Uterus (tissue), 3 donors: ENCODE measurements at regions not wholly inside any gene's neighbourhood (a gene's known extent, or its start where the extent isn't known, plus 50 kb on each side); places are given as distances from the start of the nearest gene placed in this dataset.

Experiments
- DNase-seq, 2 donors: peaks; one replicate each; pipeline ENCODE4 v3.0.0-alpha.2; 2019 to 2020
- H3K27ac ChIP-seq, 2 donors: fragments of 200-600 bp; sonication (generic); 1 replicate in 1 of 2; 2 replicates in 1 of 2; pipeline ENCODE4 v1.5.1; 2016 to 2018
- H3K27me3 ChIP-seq, 2 donors: fragments of 200-600 bp; sonication (generic); one replicate each; pipeline ENCODE4 v1.5.1; 2018 to 2019; ENCODE audit warnings: control low read depth in 1 of 2
- H3K36me3 ChIP-seq, 2 donors: fragments of 200-600 bp; sonication (generic); one replicate each; pipeline ENCODE4 v1.5.1; 2019; ENCODE audit warnings: control low read depth in 1 of 2
- H3K4me1 ChIP-seq, 2 donors: fragments of 200-600 bp; sonication (generic); one replicate each; pipeline ENCODE4 v1.5.1; 2018 to 2019; ENCODE audit warnings: control low read depth in 1 of 2
- H3K4me3 ChIP-seq, 2 donors: fragments of 200-600 bp; sonication (generic); 1 replicate in 1 of 2; 2 replicates in 1 of 2; pipeline ENCODE4 v1.5.1; 2018 to 2019; ENCODE audit warnings: mild to moderate bottlenecking in 1 of 2
- H3K9me3 ChIP-seq, 2 donors: fragments of 200-600 bp; sonication (generic); one replicate each; pipeline ENCODE4 v1.5.1; 2019; ENCODE audit warnings: control low read depth in 1 of 2
- CTCF ChIP-seq, 4 experiments: fragments of 200-600 bp in 2 of 4; fragments of 450-650 bp in 2 of 4; sonication (generic) in 2 of 4; IDR thresholded peaks; one replicate each; pipeline ENCODE4 v1.5.1; 2016 to 2019; ENCODE audit warnings: antibody characterized with exemption in 4 of 4, mild to moderate bottlenecking in 2 of 4, moderate library complexity in 1 of 4
- POLR2A ChIP-seq, 2 donors: fragments of 450-650 bp; IDR thresholded peaks; one replicate each; pipeline ENCODE4 v1.6.1; 2016; ENCODE audit warnings: antibody characterized with exemption in 2 of 2, mild to moderate bottlenecking in 1 of 2, moderate library complexity in 1 of 2
- intact Hi-C: fragments of 100-400 bp; cut with DNase I; formaldehyde crosslinking; loops from one replicate; pipeline ENCODE4 v1.15.1; 2023; ENCODE audit warnings: low total_unique reads
- donor health status: DM: yes; HTN: yes; CAD: no.

GRCh38 chr2:17058772-17059402 is 393.3 kb upstream of the CYRIA start:
- no peak for DNase-seq
- H3K9me3 ChIP-seq, result no peaks in the 10 kb centered on the region
- TF ChIP-seq CTCF (IDR thresholded peaks at IDR 0.05), result no peak
- no peak for TF ChIP-seq POLR2A (IDR thresholded peaks at IDR 0.05)
- H3K36me3 ChIP-seq, result no peaks in the 10 kb centered on the region
- H3K4me3 ChIP-seq, result no peak overlapping the region
- H3K4me1 ChIP-seq, result no peaks in the 10 kb centered on the region
- intact Hi-C loops, result no loop called here
- H3K27me3 ChIP-seq, result no peaks in the 10 kb centered on the region
- no peak overlapping the region for H3K27ac ChIP-seq

GRCh38 chr2:17057109-17058017 is 391.7 kb upstream of the CYRIA start:
- H3K9me3 ChIP-seq, result no peaks in the 10 kb centered on the region
- no peaks in the 10 kb centered on the region for H3K4me1 ChIP-seq
- H3K27me3 ChIP-seq, result no peaks in the 10 kb centered on the region
- no peak for TF ChIP-seq CTCF (IDR thresholded peaks at IDR 0.05)
- TF ChIP-seq POLR2A (IDR thresholded peaks at IDR 0.05), result no peak
- no peak for DNase-seq
- no peaks in the 10 kb centered on the region for H3K36me3 ChIP-seq
- no peak overlapping the region for H3K4me3 ChIP-seq
- intact Hi-C loops, result no loop called here
- no peak overlapping the region for H3K27ac ChIP-seq

GRCh38 chr2:17056236-17056635 is 390.6 kb upstream of the CYRIA start:
- intact Hi-C loops, result no loop called here
- H3K4me3 ChIP-seq, result no peak overlapping the region
- H3K27ac ChIP-seq, result no peak overlapping the region
- no peak for TF ChIP-seq POLR2A (IDR thresholded peaks at IDR 0.05)
- no peak for TF ChIP-seq CTCF (IDR thresholded peaks at IDR 0.05)
- no peaks in the 10 kb centered on the region for H3K36me3 ChIP-seq
- no peaks in the 10 kb centered on the region for H3K4me1 ChIP-seq
- DNase-seq, result no peak
- no peaks in the 10 kb centered on the region for H3K27me3 ChIP-seq
- no peaks in the 10 kb centered on the region for H3K9me3 ChIP-seq

GRCh38 chr2:17052001-17052400 is 386.4 kb upstream of the CYRIA start:
- intact Hi-C loops, result no loop called here
- TF ChIP-seq POLR2A (IDR thresholded peaks at IDR 0.05) (no peak), CTCF (IDR thresholded peaks at IDR 0.05) (no peak)

GRCh38 chr2:17051538-17051937 is 385.9 kb upstream of the CYRIA start:
- no peak for TF ChIP-seq CTCF (IDR thresholded peaks at IDR 0.05)
- TF ChIP-seq POLR2A (IDR thresholded peaks at IDR 0.05), result no peak
- Histone ChIP-seq H3K27ac (no peak overlapping the region), H3K9me3 (no peaks in the 10 kb centered on the region), H3K4me1 (no peaks in the 10 kb centered on the region), H3K4me3 (no peak overlapping the region), H3K36me3 (no peaks in the 10 kb centered on the region), H3K27me3 (no peaks in the 10 kb centered on the region)
- intact Hi-C loops, result no loop called here
- DNase-seq, result no peak

More at GRCh38 chr2:17052001-17052400, 386.4 kb upstream of the CYRIA start:
- Histone ChIP-seq H3K27ac (no peak overlapping the region), H3K4me1 (no peaks in the 10 kb centered on the region), H3K4me3 (no peak overlapping the region), H3K9me3 (no peaks in the 10 kb centered on the region), H3K27me3 (no peaks in the 10 kb centered on the region), H3K36me3 (no peaks in the 10 kb centered on the region)
- no peak for DNase-seq
